HG02798 (cell line): ENCODE measurements at regions not wholly inside any gene's neighbourhood (a gene's known extent, or its start where the extent isn't known, plus 50 kb on each side); places are given as distances from the start of the nearest gene placed in this dataset.

Experiments
- ATAC-seq: cut with Tn5 transposase; IDR thresholded peaks from one replicate; pipeline ENCODE4 v1.9.1; 2021; ENCODE audit warnings: mild to moderate bottlenecking; ENCODE audit not compliant: unreplicated experiment, poor library complexity

DNA sequence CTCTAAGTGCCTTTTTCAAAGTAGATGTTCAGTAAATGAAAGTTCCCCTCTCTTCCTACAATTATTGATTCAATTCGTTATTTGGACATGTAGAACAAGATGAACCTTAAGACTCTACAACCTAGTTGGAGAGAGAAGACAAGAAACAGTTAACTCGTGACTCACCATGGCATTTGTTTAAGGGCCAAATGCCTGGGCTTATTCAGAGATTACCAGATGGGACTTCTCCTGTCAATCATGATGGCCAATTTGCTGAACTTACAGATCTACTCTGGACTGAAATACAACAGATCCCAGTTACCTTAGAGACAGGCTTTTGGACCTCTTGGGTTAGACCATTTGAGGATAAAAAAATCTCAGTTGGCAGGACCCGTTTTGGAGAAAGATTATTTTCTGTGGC, 93.5 kb downstream of the C1orf94 start:
- no peak for ATAC-seq

DNA sequence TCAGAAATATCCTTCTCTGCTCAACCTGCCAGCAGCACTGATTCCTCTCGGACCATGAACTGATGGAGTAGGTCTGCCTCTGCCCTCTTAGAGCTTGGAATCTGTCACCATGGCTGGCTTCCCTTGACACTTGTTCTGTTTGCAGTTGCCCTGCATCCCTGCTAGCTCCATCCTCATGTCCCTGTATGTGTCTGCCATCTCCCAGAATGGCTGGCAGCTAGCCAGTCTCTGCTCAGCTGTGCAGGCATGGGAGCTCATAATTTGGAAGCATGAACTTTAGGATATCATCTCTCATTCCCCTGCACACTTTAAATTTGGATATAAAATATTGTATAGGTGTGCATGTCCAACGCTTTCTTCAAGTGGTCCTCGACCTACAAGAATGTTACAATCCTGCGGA, 95.4 kb downstream of the C1orf94 start:
- ATAC-seq, result no peak

DNA sequence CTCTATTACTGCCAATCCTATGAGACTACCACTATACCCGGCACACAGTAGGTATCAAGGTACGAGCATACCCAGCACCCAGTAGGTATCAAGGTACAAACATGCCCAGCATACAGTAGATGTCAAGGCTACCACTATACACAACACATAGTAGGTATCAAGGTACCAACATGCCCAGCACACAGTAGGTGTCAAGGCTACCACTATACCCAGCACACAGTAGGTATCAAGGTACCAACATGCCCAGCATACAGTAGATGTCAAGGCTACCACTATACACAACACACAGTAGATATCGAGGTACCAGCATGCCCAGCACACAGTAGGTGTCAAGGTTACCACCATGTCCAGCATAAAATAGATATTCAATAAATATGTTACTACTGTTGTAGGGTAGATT, 98.4 kb downstream of the C1orf94 start:
- no peak for ATAC-seq

DNA sequence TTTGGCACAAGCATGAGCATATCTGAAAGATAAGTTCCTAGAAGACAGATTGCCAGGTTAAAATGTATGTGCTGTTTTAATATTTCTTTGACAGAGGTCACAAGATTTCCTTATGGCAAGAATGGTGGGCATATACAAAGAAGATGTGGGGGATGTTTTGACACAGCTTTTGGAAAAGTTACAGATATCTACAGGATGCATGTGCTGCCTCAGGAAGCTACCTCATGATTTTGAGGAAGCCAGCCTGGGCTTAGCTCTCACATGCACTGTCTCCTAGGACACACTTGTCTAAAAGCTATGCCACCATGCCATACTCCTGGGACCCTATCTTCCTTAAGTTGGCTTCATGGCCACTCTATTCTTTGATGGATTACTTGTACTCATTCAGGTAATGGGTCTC, 99.9 kb downstream of the C1orf94 start:
- no peak for ATAC-seq

DNA sequence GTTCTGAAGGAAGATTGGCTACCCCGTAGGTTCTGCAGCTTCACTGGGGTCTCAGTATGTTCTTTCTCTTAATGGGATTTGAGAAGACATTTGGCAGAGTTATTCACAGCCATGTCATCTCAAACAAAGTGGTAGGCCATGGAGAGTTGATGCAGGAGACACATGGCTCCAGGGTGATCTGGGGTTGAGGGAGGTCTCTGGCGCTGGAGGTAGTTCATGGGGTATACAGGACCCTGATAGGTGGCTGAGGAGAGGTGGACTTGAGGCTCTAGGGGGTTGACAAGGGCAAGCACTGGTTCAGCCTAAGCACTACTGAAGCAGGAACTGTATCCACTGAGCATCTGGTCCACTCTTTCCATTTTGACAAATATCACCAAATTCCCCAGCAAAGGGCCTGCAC, 100.4 kb downstream of the C1orf94 start:
- no peak for ATAC-seq

DNA sequence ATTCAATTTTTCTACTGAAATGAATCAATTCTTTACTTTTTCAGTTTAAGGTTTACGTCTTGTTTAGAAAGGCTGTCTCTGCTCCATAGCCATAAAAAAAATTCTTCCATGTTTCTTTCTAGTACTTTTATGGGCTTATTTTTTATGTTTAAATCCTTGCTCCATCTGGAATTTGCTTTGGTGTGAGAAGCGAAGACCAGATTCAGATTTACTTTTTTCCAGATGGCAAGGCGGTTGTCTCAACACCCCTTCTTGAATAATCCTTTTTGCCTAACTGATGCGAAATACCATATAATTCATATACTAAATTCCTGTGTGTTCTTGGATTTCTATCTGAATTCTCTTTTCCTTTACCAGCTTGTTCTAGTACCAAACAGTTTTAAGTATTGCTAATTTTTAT, 101.5 kb downstream of the C1orf94 start:
- no peak for ATAC-seq

DNA sequence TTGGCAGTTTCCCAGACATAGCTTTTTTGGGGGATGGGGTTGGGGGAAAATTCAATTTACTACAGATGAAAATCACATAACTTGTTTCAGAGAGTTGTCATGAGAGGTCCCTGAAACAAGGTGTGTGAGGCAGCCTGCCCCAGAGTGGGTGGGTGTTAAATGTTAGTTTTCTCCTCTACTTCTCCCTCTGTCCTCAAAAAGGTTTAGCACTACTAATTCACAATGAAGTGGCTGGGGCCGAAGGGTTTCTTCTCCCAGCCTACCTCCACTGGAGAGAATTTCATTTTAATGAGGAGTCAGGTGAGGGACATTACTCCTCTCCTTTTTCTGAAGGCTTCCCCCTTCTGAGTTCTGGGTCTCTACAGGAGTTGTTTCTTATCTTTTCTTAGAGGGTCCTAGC, 103.3 kb downstream of the C1orf94 start:
- no peak for ATAC-seq

DNA sequence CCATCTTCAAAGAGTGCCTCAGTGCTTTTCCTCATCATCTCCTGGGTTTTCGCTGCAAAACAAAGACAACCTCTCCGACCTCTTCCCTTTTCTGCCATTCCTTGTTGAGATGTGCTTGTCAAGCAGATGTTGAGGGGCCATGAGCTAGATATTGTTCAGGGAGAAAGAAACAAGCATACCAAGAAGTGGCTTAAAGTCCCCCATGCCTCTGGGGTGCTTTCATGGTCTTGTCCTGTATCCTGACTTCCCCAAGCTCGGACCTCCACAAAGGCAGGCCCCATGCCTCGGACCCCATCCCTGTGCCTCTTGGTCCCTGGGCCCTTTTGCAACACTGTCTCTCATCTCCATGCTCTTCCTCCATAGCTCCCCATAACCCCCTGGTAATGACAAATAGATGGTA, 103.8 kb downstream of the C1orf94 start:
- ATAC-seq, result no peak

DNA sequence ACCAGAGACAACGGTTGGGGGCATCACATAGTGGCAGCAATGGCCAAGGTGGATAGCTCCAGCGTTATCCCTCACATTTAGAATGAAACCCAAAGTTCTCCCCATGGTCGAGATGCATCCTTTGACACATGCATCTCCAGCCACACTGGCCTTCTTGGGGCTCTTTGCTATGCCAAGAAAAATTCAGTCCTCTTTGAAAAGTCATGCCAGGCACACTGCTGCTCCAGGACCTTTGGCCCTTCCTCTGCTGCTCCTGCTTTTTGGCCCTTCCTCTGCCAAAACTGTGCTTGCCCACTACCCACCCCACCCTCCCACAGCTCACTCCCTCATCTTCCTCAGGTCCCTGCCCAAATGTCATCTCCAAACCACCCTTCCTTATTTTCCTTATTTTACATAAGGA, 106.4 kb downstream of the C1orf94 start:
- ATAC-seq, result no peak

DNA sequence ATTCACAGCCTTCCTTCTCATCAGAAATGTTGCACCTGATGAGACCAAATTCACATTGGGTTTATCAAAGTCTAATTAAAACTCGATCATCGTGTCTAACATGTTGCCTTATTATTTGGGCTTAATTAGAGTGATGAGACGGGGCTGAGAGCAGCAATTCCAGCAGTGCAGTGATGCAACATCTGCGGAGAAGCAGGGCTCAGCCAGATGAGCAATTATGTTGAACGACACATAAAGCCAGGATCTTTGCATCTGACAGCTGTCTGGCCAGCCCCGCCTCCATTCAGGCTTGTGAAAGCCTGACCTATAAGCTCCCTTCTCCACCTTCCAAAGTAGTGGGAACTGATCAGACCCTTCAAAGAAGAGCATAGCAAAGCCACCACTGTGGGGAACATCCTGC, 109.8 kb downstream of the C1orf94 start:
- ATAC-seq, result no peak

DNA sequence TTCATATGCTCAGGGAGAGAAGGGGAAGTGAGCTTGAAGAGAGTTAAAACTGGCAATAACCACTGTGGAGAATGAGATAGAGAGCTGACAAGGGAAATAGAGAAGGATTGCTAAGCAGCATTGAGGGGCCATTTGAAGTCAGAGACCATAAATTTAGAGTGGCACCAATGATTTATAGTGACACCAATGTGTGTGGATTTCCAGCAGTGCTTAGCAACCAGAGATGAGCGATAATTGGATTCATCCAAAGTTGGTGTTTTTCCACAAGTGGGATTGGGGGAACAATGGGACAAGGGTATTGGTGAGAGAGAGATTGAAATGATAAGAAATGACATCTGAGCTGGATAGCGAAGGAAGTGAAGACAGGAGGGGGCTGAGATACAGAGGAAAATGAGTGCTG, 114.1 kb downstream of the C1orf94 start:
- ATAC-seq, result no peak

DNA sequence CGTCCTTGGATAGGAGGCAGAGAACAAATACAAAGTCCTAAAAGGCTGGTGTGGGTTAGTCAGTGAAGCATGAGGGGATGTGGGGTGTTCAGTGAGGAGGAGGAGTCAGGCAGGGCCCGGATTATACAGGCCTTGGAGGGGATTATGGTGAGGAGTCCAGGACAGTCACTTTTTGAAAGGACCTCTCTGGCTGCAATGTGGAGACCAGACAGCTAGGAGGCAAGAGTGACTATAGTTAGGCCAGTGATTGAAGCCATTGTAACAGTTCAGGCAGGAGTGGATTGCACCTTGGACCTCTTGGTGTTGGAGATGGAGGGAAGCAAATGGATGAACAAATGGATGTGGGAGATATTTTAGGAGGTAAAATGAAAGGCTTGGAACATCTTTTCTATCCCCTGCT, 115.8 kb downstream of the C1orf94 start:
- no peak for ATAC-seq

DNA sequence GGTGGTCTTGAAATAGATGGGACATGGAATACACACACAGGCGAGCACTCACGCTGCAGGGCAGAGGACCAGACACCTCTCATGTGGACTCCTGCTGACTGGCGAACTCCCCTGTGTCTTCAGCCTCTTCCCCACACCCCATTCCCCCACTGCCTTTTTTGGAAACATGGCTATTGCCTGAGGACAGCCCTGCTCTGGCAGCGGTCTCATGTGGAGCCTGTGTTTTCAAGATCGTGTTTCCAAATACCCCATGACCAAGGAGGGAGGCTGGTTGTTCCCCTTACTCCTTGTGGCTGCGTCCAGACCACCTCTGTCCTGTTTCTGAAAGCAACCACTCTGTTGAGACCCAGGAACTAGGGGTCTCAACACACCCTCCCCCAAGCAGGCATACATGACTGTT, 119.4 kb downstream of the C1orf94 start:
- no peak for ATAC-seq

DNA sequence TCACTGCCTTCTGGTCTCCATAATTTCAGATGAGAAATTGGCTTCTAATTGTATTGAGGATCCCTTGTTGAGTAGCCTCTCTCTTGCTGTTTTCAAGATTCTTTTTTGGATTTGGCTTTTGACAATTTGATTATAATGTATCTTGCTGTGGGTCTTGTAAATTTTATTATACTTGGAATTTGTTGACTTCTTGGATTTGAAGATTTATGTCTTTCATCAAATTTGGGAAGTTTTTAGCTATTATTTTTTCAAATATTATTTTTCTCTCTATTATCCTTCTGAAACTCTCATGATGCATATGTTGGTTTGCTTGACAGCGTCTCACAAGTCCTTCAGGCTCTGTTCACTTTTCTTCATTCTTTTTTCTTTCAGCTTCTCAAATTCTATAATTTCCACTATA, 126.1 kb downstream of the C1orf94 start:
- no peak for ATAC-seq

DNA sequence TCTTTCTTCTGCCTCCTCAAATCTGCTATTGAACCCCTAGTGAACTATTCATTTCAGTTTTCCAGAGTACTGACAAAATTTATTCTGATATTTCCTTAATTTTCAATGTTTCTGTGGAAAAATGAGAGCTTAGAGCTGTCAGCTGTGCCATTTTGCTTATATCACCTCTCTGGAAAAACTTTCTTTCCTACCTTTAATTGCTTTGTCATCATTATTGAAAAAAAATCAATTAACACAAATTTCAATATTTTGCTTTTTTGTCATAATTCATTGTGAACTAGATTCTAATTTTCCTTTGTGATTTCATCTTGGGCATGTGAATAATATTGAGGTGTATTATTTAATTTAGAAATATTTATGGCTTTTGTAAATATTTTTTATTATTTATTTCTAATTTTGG, 126.5 kb downstream of the C1orf94 start:
- no peak for ATAC-seq

DNA sequence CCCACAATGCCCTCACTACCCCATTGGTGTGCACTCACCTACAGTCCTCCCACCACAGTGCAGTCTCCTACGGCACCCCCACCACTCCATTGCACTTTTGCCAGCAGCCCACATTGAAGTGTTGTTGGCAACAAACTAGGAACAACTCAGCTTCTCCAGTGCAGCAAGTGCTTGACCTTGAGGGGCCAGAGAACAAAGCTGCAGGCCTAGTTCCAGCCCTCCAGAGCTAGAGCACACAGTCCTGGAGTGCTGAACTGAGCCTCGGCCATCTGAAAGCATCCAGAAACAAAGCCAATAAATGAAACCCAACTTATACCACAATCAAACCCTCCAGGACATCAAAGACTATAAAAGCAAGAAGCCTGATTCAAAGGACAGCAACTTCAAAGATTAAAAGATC, 129.9 kb downstream of the C1orf94 start:
- no peak for ATAC-seq

DNA sequence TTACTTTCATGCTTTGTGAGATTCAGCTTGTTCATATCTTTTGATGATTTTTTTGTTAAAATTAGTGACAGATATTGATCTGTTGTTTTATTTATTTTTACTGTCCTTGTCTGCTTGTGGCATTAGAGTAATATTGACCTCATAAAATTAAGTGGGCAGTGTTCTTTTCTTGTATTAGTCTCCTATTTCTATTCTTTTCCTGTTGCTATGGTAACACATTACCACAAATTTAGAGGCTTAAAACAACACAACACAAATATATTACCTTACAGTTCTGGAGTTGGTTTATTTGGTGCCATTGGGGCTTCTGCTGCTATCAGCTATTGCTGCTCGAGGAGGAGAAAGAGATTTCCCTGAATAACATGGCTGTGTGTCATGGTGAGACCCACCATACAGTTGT, 135.7 kb downstream of the C1orf94 start:
- ATAC-seq, result no peak

DNA sequence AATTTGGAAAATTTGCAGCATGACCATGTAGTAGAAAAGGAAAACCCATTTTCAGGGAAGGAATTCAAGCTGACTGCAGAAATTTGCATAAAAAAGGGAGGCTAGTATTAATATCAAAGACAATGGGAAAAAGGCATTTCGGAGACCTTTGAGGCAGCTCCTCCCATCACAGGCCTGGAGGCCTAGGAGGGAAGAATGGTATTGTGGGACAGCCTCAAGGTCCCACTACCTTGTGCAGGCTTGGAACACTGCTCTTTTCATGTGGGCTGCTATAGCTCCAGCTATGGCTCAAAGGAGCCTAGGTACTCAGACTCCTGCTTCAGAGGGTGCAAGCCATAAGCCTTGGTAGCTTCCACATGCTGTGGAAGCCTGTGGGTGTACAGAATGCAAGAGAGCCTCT, 139.3 kb downstream of the C1orf94 start:
- ATAC-seq, result no peak

DNA sequence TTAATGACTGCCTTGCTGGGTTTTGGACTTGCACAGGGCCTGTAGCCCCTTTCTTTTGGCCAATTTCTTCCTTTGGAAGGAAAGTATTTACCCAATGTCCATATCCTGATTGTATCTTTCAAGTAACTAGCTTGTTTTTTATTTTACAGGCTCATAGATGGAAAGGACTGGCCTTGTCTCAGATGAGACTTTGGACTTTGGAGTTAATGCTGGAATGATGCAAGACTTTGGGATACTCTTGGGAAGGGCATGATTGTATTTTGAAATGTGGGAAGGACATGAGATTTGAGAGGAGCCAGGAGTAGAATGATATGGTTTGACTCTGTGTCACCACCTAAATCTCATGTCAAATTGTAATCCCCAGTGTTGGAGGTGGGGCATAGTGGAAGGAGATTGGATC, 140.1 kb downstream of the C1orf94 start:
- no peak for ATAC-seq

DNA sequence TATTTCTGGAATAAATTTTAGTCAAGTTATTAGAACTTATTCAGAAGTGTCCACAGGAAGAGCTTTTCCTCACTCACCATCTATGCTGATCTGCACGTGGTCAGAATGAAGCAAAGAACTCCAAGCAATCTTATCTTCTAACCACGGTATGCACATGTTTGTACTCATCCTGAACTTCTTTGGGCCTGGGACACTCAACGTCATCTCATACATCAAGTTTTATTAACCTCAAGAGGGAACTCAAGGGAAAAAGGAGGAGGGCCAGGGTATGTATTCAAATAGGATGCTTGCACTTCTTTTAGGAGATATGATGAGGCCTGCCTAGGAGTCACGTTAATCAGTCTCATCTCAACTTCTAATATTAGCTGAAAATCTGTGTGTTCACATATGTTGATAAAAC, 142.5 kb downstream of the C1orf94 start:
- no peak for ATAC-seq

DNA sequence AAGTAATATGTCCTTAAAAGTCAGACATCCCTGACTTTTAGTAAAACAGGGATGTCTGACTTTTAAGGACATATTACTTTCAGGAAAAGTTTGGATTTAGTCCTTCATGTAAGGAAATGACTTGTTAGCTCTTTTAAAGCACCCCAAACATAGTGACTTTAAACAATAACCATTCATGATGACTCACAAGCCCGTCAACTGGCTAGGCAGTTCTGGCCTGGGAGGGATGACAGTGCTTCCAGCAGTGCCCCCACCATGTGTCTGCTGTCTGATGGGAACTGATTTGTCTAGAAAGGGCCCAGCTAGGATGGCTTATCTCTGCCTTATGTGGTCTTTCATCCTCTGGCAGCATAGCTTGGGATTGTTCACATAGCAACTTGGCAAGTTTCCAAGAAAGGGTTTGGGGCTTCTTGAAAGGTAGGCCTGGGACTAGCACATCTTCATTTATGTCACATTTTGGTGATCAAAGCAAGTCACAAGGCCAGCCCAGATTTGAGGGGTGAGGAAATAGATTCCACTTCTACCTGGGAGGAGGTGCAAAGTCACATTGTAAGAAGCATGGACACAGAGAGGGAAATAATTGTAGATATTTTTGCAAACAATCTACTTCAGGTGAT, 143.5 kb downstream of the C1orf94 start:
- no peak for ATAC-seq

DNA sequence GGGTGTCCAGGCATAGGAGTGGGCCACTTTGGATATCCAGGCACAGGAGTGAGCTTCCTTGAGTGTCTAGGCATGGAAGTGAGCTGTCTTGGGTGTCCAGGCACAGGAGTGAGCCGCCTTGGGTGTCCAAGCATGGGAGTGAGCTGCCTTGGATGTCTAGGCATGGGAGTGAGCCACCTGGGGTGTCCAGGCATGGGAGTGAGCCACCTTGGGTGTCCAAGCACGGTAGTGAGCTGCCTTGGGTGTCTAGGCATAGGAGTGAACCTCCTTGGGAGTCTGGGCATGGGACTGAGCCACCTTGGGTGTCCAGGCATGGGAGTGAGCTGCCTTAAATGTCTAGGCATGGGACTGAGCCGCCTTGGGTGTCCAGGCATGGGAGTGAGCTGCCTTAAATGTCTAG, 146.3 kb downstream of the C1orf94 start:
- no peak for ATAC-seq

DNA sequence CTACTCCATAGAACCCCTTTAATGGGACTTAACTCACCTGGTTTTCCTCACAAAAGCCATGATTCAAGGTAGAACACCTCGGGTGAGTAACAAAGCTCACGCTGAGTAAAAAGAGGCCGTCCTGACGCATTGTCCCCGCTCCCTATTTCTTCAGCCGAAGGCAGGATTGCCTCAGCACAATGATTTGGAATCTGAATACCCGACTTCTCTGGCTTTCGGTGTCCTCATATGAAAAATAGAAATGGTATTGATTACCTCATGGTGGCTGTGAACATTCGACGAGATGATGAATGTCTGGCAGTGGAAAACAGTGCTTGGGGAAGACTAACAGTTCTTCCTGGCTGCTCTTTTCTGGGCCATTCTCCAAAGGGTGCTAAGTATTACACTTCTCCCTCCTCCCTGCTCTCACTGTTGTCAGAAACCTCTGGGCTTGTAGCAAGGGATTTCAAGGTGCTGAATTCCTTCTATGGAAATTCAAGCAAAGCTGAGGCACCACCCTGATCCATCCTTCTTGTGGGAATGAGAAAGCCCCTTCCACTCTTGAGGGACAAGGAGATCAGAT, 148.3 kb downstream of the C1orf94 start:
- ATAC-seq, result no peak
